Keratinocyte (primary cell): ENCODE measurements at regions not wholly inside any gene's neighbourhood (a gene's known extent, or its start where the extent isn't known, plus 50 kb on each side); places are given as distances from the start of the nearest gene placed in this dataset.

Experiments used
- DNase-seq: peaks from one replicate; pipeline ENCODE4 v3.0.0-alpha.2; 2011; ENCODE audit warnings: low read depth, missing footprints, low spot score
- FAIRE-seq: peaks from 2 replicates; lab custom pipeline; 2011; peaks lifted over from hg19 to GRCh38; lab: Jason Lieb, UNC
- H2AFZ ChIP-seq: 2 replicates; pipeline ENCODE4 v1.6.0; 2012; ENCODE audit warnings: low read length, control low read depth, inconsistent platforms; ENCODE audit not compliant: control insufficient read depth
- H3K27ac ChIP-seq: 2 replicates; pipeline ENCODE4 v1.5.1; 2011; ENCODE audit warnings: low read length; ENCODE audit not compliant: control insufficient read depth, insufficient read depth
- H3K27me3 ChIP-seq: 3 replicates; pipeline ENCODE4 v1.6.0; 2011; ENCODE audit warnings: low read length; ENCODE audit not compliant: control insufficient read depth, insufficient read depth; ENCODE audit errors: extremely low read depth
- H3K36me3 ChIP-seq, 2 experiments: 2 replicates in 1 of 2; 3 replicates in 1 of 2; pipeline ENCODE4 v1.5.1; 2011; ENCODE audit warnings: low read length in 2 of 2, mild to moderate bottlenecking in 1 of 2; ENCODE audit not compliant: control insufficient read depth in 2 of 2, insufficient read depth in 2 of 2; ENCODE audit errors: extremely low read depth in 1 of 2
- H3K4me1 ChIP-seq: 3 replicates; pipeline ENCODE4 v1.5.1; 2011; ENCODE audit warnings: low read length; ENCODE audit not compliant: control insufficient read depth, insufficient read depth; ENCODE audit errors: extremely low read depth
- H3K4me2 ChIP-seq: 3 replicates; pipeline ENCODE4 v1.6.0; 2011; ENCODE audit warnings: low read depth, low read length; ENCODE audit not compliant: control insufficient read depth, insufficient read depth; ENCODE audit errors: extremely low read depth
- H3K4me3 ChIP-seq, 3 experiments: fragments of 200-600 bp in 1 of 3; sonication (generic) in 1 of 3; 2 replicates in 2 of 3; 3 replicates in 1 of 3; pipeline ENCODE4 v1.5.1; 2011 to 2016; ENCODE audit warnings: low read length in 3 of 3, mild to moderate bottlenecking in 3 of 3, control low read depth in 2 of 3, inconsistent platforms in 1 of 3, low read depth in 1 of 3, mixed read lengths in 1 of 3, mixed run types in 1 of 3, moderate library complexity in 1 of 3; ENCODE audit not compliant: control insufficient read depth in 2 of 3, insufficient read depth in 2 of 3; ENCODE audit errors: extremely low read depth in 1 of 3
- H3K79me2 ChIP-seq: 2 replicates; pipeline ENCODE4 v1.6.0; 2012; ENCODE audit warnings: low read length; ENCODE audit not compliant: control insufficient read depth, insufficient read depth
- H3K9ac ChIP-seq: 3 replicates; pipeline ENCODE4 v1.6.0; 2011; ENCODE audit warnings: low read length; ENCODE audit not compliant: control insufficient read depth, insufficient read depth; ENCODE audit errors: extremely low read depth
- H3K9me1 ChIP-seq: 3 replicates; pipeline ENCODE4 v1.6.0; 2011; ENCODE audit warnings: low read length; ENCODE audit not compliant: control insufficient read depth, insufficient read depth; ENCODE audit errors: extremely low read depth
- H3K9me3 ChIP-seq: 2 replicates; pipeline ENCODE4 v1.5.1; 2012; ENCODE audit warnings: low read depth, low read length; ENCODE audit not compliant: control insufficient read depth
- H4K20me1 ChIP-seq: 3 replicates; pipeline ENCODE4 v1.6.0; 2011; ENCODE audit warnings: low read length; ENCODE audit not compliant: control insufficient read depth, insufficient read depth; ENCODE audit errors: extremely low read depth
- CTCF ChIP-seq, 3 experiments: IDR thresholded peaks in 1 of 3; conservative IDR thresholded peaks in 1 of 3; optimal IDR thresholded peaks in 1 of 3; 2 replicates in 2 of 3; 3 replicates in 1 of 3; pipeline versions ENCODE3 to v1.5.1; 2011; ENCODE audit warnings: low read length in 3 of 3, mild to moderate bottlenecking in 3 of 3, moderate library complexity in 2 of 3, control low read depth in 1 of 3, inconsistent platforms in 1 of 3; ENCODE audit not compliant: insufficient read depth in 2 of 3; ENCODE audit errors: extremely low read depth in 1 of 3
- EZH2 ChIP-seq: IDR thresholded peaks from one replicate; pipeline ENCODE4 v1.6.1; 2012; ENCODE audit warnings: inconsistent platforms, mild to moderate bottlenecking, low read length, moderate library complexity
- dilution Hi-C: fragments of 300-500 bp; cut with MboI; formaldehyde crosslinking; loops from one replicate; pipeline ENCODE4 v1.7.0; 2020; ENCODE audit warnings: low sequenced_read_pairs; ENCODE audit not compliant: extremely low pct_ligation_motif_present

GRCh38 chr3:110106805-110107204, 769.5 kb upstream of the DPPA4 start:
- H3K9ac ChIP-seq: no peak overlapping the region
- no peaks in the 10 kb centered on the region for H3K4me1 ChIP-seq
- no peaks in the 10 kb centered on the region for H4K20me1 ChIP-seq
- H3K36me3 ChIP-seq: no peaks in the 10 kb centered on the region
- H3K27ac ChIP-seq: no peak overlapping the region
- FAIRE-seq (no peak), DNase-seq (no peak)
- dilution Hi-C loops: no loop called here
- no peaks in the 10 kb centered on the region for H3K9me3 ChIP-seq
- no peaks in the 10 kb centered on the region for H3K27me3 ChIP-seq
- H3K4me2 ChIP-seq: no peak overlapping the region
- no peak for TF ChIP-seq CTCF (optimal IDR thresholded peaks at IDR 0.05 in 1 of 3, IDR thresholded peaks at IDR 0.05 in 1 of 3, conservative IDR thresholded peaks at IDR 0.05 in 1 of 3; ENCODE audit: extremely low read depth in 1 of 3, insufficient read depth in 2 of 3, low read length in 3 of 3)
- TF ChIP-seq EZH2: no peak
- H3K79me2 ChIP-seq: no peaks in the 10 kb centered on the region
- no peaks in the 10 kb centered on the region for H3K9me1 ChIP-seq
- no peak overlapping the region for H2AFZ ChIP-seq
- H3K4me3 ChIP-seq: no peak overlapping the region

GRCh38 chr3:110123946-110124345, 786.6 kb upstream of the DPPA4 start:
- Histone ChIP-seq H3K36me3 (no peaks in the 10 kb centered on the region), H3K27me3 (no peaks in the 10 kb centered on the region), H3K79me2 (no peaks in the 10 kb centered on the region), H3K4me2 (no peak overlapping the region), H3K9me1 (no peaks in the 10 kb centered on the region), H3K4me1 (no peaks in the 10 kb centered on the region), H3K27ac (no peak overlapping the region), H3K4me3 (no peak overlapping the region), H3K9ac (no peak overlapping the region), H4K20me1 (no peaks in the 10 kb centered on the region), H3K9me3 (no peaks in the 10 kb centered on the region), H2AFZ (no peak overlapping the region)
- no peak for TF ChIP-seq EZH2
- TF ChIP-seq CTCF (optimal IDR thresholded peaks at IDR 0.05 in 1 of 3, IDR thresholded peaks at IDR 0.05 in 1 of 3, conservative IDR thresholded peaks at IDR 0.05 in 1 of 3; ENCODE audit: extremely low read depth in 1 of 3, insufficient read depth in 2 of 3, low read length in 3 of 3): no peak
- DNase-seq (no peak), FAIRE-seq (no peak)
- dilution Hi-C loops: no loop called here
